ENCODE measurements at regions not wholly inside any gene's neighbourhood (a gene's known extent, or its start where the extent isn't known, plus 50 kb on each side); places are given as distances from the start of the nearest gene placed in this dataset.

DNA sequence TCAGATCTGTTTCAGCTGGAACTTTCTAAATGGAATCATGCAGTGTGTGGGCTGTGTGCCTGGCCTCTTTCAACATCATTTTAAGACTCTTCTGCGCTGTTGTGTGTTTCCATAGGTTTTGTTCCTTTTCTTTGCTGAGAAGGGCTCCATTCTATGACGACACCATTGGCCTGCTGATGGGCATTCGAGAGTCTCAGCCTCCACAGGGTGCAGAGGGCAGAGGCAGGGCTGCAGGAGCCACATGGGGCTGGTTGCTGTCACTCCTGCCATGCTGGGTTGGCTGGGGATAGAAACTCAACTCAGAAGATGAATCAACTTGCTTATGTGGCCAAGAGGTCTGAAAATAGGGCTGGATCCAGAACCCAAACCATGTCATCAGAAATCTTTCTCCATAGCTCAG lies 68.5 kb upstream of the SLCO4A1 start:
- BruUV-seq (replicated peaks): no TSS peak
- Histone ChIP-seq H3K4me1 (ENCODE audit: control insufficient read depth, insufficient read depth, low read length) (peaks cover 10% of the 10 kb centered on the region), H3K36me3 (ENCODE audit: control insufficient read depth, insufficient read depth, low read length) (no peaks in the 10 kb centered on the region), H3K9me3 (ENCODE audit: control insufficient read depth, insufficient read depth, low read depth, low read length) (no peaks in the 10 kb centered on the region), H3K27ac (ENCODE audit: low read length) (no peak overlapping the region), H3K27me3 (ENCODE audit: control insufficient read depth, insufficient read depth, low read length) (no peaks in the 10 kb centered on the region), H3K4me3 (ENCODE audit: low read depth in 2 of 2, low read length in 2 of 2) (no peak overlapping the region)
- in situ Hi-C loops (cut with HindIII; ENCODE audit: low pct_unique_long_range_greater_than_20kb, low sequenced_read_pairs): no loop called here
- ChIA-PET CTCF (interaction anchor here (0.6 to 0.7 kb wide), 2 partner anchors 208 to 1159 kb away, joined by 3 to 6 read pairs; no protein-coding TSS in a partner anchor), POLR2A (no interaction called here)
- DNase-seq (ENCODE audit: low read depth, low spot score) (no peak), ATAC-seq (no peak)
- TF ChIP-seq TCF7L2 (IDR thresholded peaks at IDR 0.05; ENCODE audit: low read depth, low read length) (no peak), POLR2AphosphoS5 (IDR thresholded peaks at IDR 0.05; ENCODE audit: low read depth, low read length) (no peak), SIN3A (IDR thresholded peaks at IDR 0.05; ENCODE audit: borderline replicate concordance, insufficient read depth, low read depth, low read length) (no peak)
- TF ChIP-seq, protein P1, sequence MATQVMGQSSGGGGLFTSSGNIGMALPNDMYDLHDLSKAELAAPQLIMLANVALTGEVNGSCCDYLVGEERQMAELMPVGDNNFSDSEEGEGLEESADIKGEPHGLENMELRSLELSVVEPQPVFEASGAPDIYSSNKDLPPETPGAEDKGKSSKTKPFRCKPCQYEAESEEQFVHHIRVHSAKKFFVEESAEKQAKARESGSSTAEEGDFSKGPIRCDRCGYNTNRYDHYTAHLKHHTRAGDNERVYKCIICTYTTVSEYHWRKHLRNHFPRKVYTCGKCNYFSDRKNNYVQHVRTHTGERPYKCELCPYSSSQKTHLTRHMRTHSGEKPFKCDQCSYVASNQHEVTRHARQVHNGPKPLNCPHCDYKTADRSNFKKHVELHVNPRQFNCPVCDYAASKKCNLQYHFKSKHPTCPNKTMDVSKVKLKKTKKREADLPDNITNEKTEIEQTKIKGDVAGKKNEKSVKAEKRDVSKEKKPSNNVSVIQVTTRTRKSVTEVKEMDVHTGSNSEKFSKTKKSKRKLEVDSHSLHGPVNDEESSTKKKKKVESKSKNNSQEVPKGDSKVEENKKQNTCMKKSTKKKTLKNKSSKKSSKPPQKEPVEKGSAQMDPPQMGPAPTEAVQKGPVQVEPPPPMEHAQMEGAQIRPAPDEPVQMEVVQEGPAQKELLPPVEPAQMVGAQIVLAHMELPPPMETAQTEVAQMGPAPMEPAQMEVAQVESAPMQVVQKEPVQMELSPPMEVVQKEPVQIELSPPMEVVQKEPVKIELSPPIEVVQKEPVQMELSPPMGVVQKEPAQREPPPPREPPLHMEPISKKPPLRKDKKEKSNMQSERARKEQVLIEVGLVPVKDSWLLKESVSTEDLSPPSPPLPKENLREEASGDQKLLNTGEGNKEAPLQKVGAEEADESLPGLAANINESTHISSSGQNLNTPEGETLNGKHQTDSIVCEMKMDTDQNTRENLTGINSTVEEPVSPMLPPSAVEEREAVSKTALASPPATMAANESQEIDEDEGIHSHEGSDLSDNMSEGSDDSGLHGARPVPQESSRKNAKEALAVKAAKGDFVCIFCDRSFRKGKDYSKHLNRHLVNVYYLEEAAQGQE (IDR thresholded peaks at IDR 0.05; ENCODE audit: insufficient read depth in 1 of 2, low read depth in 2 of 2, low read length in 1 of 2): no peak
- TF ChIP-seq, protein P2, sequence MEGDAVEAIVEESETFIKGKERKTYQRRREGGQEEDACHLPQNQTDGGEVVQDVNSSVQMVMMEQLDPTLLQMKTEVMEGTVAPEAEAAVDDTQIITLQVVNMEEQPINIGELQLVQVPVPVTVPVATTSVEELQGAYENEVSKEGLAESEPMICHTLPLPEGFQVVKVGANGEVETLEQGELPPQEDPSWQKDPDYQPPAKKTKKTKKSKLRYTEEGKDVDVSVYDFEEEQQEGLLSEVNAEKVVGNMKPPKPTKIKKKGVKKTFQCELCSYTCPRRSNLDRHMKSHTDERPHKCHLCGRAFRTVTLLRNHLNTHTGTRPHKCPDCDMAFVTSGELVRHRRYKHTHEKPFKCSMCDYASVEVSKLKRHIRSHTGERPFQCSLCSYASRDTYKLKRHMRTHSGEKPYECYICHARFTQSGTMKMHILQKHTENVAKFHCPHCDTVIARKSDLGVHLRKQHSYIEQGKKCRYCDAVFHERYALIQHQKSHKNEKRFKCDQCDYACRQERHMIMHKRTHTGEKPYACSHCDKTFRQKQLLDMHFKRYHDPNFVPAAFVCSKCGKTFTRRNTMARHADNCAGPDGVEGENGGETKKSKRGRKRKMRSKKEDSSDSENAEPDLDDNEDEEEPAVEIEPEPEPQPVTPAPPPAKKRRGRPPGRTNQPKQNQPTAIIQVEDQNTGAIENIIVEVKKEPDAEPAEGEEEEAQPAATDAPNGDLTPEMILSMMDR (IDR thresholded peaks at IDR 0.05): no peak
- intact Hi-C loops (cut with micrococcal nuclease; ENCODE audit: unreplicated experiment): no loop called here

DNA sequence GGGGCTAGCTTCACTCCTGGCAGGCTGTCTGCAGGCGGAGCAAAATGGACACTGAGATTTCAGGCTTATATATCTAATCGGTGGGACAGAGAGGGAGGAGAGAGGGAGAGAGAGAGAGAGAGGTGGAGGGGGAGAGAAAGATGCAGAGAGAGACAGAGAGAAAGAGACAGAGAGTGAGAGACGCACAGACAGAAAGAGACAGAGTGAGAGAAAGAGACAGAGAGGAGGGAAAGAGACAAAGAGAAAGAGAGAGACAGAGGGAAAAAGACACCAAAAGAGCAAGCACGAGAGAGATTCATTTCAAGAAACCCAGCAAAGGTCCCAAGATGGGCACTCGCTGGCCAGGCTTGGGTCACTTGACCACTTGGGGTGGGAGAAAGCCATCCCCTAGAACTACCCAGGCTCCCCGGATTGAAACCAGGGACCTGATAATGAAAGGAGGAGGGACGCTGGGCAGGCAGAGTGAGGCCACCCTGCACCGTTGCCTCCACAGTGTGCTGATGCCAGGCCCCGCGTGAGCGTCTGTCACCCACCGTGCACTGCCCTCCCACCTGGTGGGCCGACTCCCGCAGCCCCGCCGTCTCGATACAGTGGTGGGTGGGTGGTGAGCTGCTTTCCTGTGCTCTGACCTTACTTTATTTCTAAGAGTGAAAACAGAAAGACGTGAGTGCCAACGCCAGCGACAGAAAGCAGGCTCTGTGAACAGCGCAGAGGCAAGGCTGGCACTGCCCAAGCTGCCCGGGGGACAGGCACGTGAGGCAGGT lies 67.9 kb upstream of the SLCO4A1 start:
- DNase-seq (ENCODE audit: low read depth, low spot score) (no peak), ATAC-seq (no peak)
- TF ChIP-seq TCF7L2 (IDR thresholded peaks at IDR 0.05; ENCODE audit: low read depth, low read length) (no peak), SIN3A (IDR thresholded peaks at IDR 0.05; ENCODE audit: borderline replicate concordance, insufficient read depth, low read depth, low read length) (no peak), POLR2AphosphoS5 (IDR thresholded peaks at IDR 0.05; ENCODE audit: low read depth, low read length) (no peak)
- TF ChIP-seq, protein P1 (IDR thresholded peaks at IDR 0.05; ENCODE audit: insufficient read depth in 1 of 2, low read depth in 2 of 2, low read length in 1 of 2): no peak
- TF ChIP-seq, protein P2 (IDR thresholded peaks at IDR 0.05): no peak
- no peak overlapping the region for H3K27ac ChIP-seq (ENCODE audit: low read length)
- POLR2A ChIA-PET: no interaction called here
- peaks cover 10% of the 10 kb centered on the region for H3K4me1 ChIP-seq (ENCODE audit: control insufficient read depth, insufficient read depth, low read length)
- no peaks in the 10 kb centered on the region for H3K27me3 ChIP-seq (ENCODE audit: control insufficient read depth, insufficient read depth, low read length)
- CTCF ChIA-PET: interaction anchor here (0.6 to 0.7 kb wide), 2 partner anchors 209 to 1160 kb away, joined by 3 to 6 read pairs; no protein-coding TSS in a partner anchor
- H3K36me3 ChIP-seq (ENCODE audit: control insufficient read depth, insufficient read depth, low read length): no peaks in the 10 kb centered on the region
- no peaks in the 10 kb centered on the region for H3K9me3 ChIP-seq (ENCODE audit: control insufficient read depth, insufficient read depth, low read depth, low read length)
- intact Hi-C loops (cut with micrococcal nuclease; ENCODE audit: unreplicated experiment): no loop called here
- in situ Hi-C loops (cut with HindIII; ENCODE audit: low pct_unique_long_range_greater_than_20kb, low sequenced_read_pairs): no loop called here
- no TSS peak for BruUV-seq (replicated peaks)
- H3K4me3 ChIP-seq (ENCODE audit: low read depth in 2 of 2, low read length in 2 of 2): no peak overlapping the region
